IMR-90 (cell line): ENCODE measurements at regions not wholly inside any gene's neighbourhood (a gene's known extent, or its start where the extent isn't known, plus 50 kb on each side); places are given as distances from the start of the nearest gene placed in this dataset.

Experiments
- ATAC-seq: fragments of 200-7000 bp; cut with Tn5 transposase; 2 replicates; pipeline ENCODE4 v1.9.1; 2020; ENCODE audit warnings: low read depth, mild to moderate bottlenecking, moderate library complexity
- BruUV-seq: library from RNA; stranded (reverse); fragments of 400-500 nt; replicated peaks from 2 replicates; lab custom pipeline; 2021; lab: Mats Ljungman, UMichigan
- CTCF ChIA-PET: fragments of 300-600 bp; formaldehyde crosslinking; extraction: SDS; loops from one replicate; lab custom pipeline; 2021; ENCODE audit warnings: antibody characterized with exemption; lab: Yijun Ruan, JAX
- POLR2A ChIA-PET: fragments of 300-600 bp; sonication (Branson Sonifier 250); formaldehyde crosslinking; loops from one replicate; lab custom pipeline; 2022; ENCODE audit warnings: antibody characterized with exemption; ENCODE audit not compliant: unreplicated experiment; lab: Charles Lee
- DNase-seq: peaks from one replicate; pipeline ENCODE4 v3.0.0; 2013
- H2AFZ ChIP-seq: replicated peaks from 2 replicates; pipeline ENCODE3; 2013; ENCODE audit warnings: low read length, mild to moderate bottlenecking; ENCODE audit not compliant: poor library complexity
- H2AK5ac ChIP-seq: 2 replicates; pipeline ENCODE4 v1.6.1; 2013; ENCODE audit warnings: low read depth, low read length, inconsistent platforms
- H2AK9ac ChIP-seq: replicated peaks from 2 replicates; pipeline ENCODE3; 2013; ENCODE audit warnings: mild to moderate bottlenecking, low read depth, low read length, moderate library complexity; ENCODE audit not compliant: poor library complexity
- H2BK120ac ChIP-seq: 2 replicates; pipeline ENCODE4 v1.6.1; 2013; ENCODE audit warnings: low read depth, low read length, inconsistent platforms
- H2BK15ac ChIP-seq: 3 replicates; pipeline ENCODE4 v1.6.1; 2013; ENCODE audit warnings: low read depth, low read length, inconsistent platforms
- H2BK20ac ChIP-seq: 2 replicates; pipeline ENCODE4 v1.6.1; 2013; ENCODE audit warnings: low read depth, mild to moderate bottlenecking, inconsistent platforms, low read length, moderate library complexity
- H2BK5ac ChIP-seq: 2 replicates; pipeline ENCODE4 v1.6.1; 2013; ENCODE audit warnings: mild to moderate bottlenecking, low read depth, low read length, inconsistent platforms; ENCODE audit not compliant: poor library complexity, severe bottlenecking
- H3K14ac ChIP-seq: replicated peaks from 2 replicates; pipeline ENCODE4 v1.6.1; 2013; ENCODE audit warnings: low read depth, low read length, inconsistent platforms
- H3K18ac ChIP-seq: 2 replicates; pipeline ENCODE4 v1.6.1; 2013; ENCODE audit warnings: low read depth, low read length, control low read depth
- H3K23ac ChIP-seq: 2 replicates; pipeline ENCODE4 v1.6.1; 2013; ENCODE audit warnings: low read depth, low read length, inconsistent platforms
- H3K27ac ChIP-seq: 2 replicates; pipeline ENCODE4 v1.5.1; 2013; ENCODE audit warnings: mild to moderate bottlenecking, control low read depth, low read length; ENCODE audit not compliant: insufficient read depth
- H3K27me3 ChIP-seq: 2 replicates; pipeline ENCODE4 v1.6.1; 2013; ENCODE audit warnings: low read length; ENCODE audit not compliant: control insufficient read depth, insufficient read depth
- H3K36me3 ChIP-seq: 2 replicates; pipeline ENCODE4 v1.6.1; 2013; ENCODE audit warnings: low read length, mixed read lengths; ENCODE audit not compliant: control insufficient read depth, insufficient read depth
- H3K4ac ChIP-seq: 2 replicates; pipeline ENCODE4 v1.6.1; 2013; ENCODE audit warnings: low read depth, low read length, inconsistent platforms
- H3K4me1 ChIP-seq: 2 replicates; pipeline ENCODE4 v1.6.1; 2013; ENCODE audit warnings: low read length, mixed read lengths; ENCODE audit not compliant: control insufficient read depth, insufficient read depth
- H3K4me2 ChIP-seq: 2 replicates; pipeline ENCODE4 v1.6.1; 2013; ENCODE audit warnings: low read depth, mild to moderate bottlenecking, control low read depth, low read length, moderate library complexity
- H3K4me3 ChIP-seq: 2 replicates; pipeline ENCODE4 v1.5.1; 2013; ENCODE audit warnings: low read depth, mild to moderate bottlenecking, control low read depth, low read length, moderate library complexity; ENCODE audit not compliant: insufficient read depth
- H3K56ac ChIP-seq: 2 replicates; pipeline ENCODE4 v1.6.1; 2013; ENCODE audit warnings: low read length, inconsistent platforms; ENCODE audit not compliant: insufficient read depth; ENCODE audit errors: extremely low read depth
- H3K79me1 ChIP-seq, 2 experiments: 2 replicates each; pipeline ENCODE4 v1.6.1; 2013; ENCODE audit warnings: low read length in 2 of 2, inconsistent platforms in 1 of 2, low read depth in 1 of 2
- H3K9ac ChIP-seq: 2 replicates; pipeline ENCODE4 v1.6.1; 2013; ENCODE audit warnings: low read depth, low read length, control low read depth
- H3K9me1 ChIP-seq: 2 replicates; pipeline ENCODE4 v1.6.1; 2013; ENCODE audit warnings: low read length, inconsistent platforms; ENCODE audit not compliant: insufficient read depth
- H3K9me3 ChIP-seq: 2 replicates; pipeline ENCODE4 v1.6.1; 2013; ENCODE audit warnings: low read length; ENCODE audit not compliant: control insufficient read depth, insufficient read depth
- H4K20me1 ChIP-seq: 2 replicates; pipeline ENCODE4 v1.6.1; 2013; ENCODE audit warnings: low read length, inconsistent platforms; ENCODE audit not compliant: insufficient read depth
- H4K5ac ChIP-seq: 2 replicates; pipeline ENCODE4 v1.6.1; 2013; ENCODE audit warnings: mild to moderate bottlenecking, low read depth, low read length, control low read depth
- H4K8ac ChIP-seq, 2 experiments: 2 replicates each; pipeline ENCODE4 v1.6.1; 2013; ENCODE audit warnings: low read depth in 2 of 2, low read length in 2 of 2, control low read depth in 1 of 2, inconsistent platforms in 1 of 2
- H4K91ac ChIP-seq: 2 replicates; pipeline ENCODE4 v1.6.1; 2013; ENCODE audit warnings: low read depth, low read length, inconsistent platforms; ENCODE audit not compliant: insufficient read depth
- BHLHE40 ChIP-seq: fragments of 150-350 bp; IDR thresholded peaks from 2 replicates; pipeline ENCODE4 v1.6.1; 2016; ENCODE audit warnings: mild to moderate bottlenecking, low read depth, low read length
- CEBPB ChIP-seq: IDR thresholded peaks from 2 replicates; pipeline ENCODE4 v1.6.1; 2012; ENCODE audit warnings: low read depth, low read length, improper control_type of control experiment
- CHD1 ChIP-seq: IDR thresholded peaks from 2 replicates; pipeline ENCODE4 v1.6.1; 2012; ENCODE audit warnings: low read depth, low read length, improper control_type of control experiment
- MAFK ChIP-seq: IDR thresholded peaks from 2 replicates; pipeline ENCODE4 v1.6.1; 2012; ENCODE audit warnings: low read depth, low read length, improper control_type of control experiment
- MAZ ChIP-seq: IDR thresholded peaks from 2 replicates; pipeline ENCODE4 v1.6.1; 2012; ENCODE audit warnings: low read depth, mild to moderate bottlenecking, low read length, improper control_type of control experiment, moderate library complexity, borderline replicate concordance
- MXI1 ChIP-seq: IDR thresholded peaks from 2 replicates; pipeline ENCODE4 v1.6.1; 2012; ENCODE audit warnings: low read depth, mild to moderate bottlenecking, low read length, moderate library complexity, borderline replicate concordance
- RAD21 ChIP-seq: IDR thresholded peaks from 2 replicates; pipeline ENCODE4 v1.6.1; 2012; ENCODE audit warnings: low read length, improper control_type of control experiment
- RFX5 ChIP-seq: IDR thresholded peaks from 2 replicates; pipeline ENCODE4 v1.8.0; 2012; ENCODE audit warnings: low read depth, mild to moderate bottlenecking, low read length, moderate library complexity
- SMC3 ChIP-seq: fragments of 150-350 bp; IDR thresholded peaks from 2 replicates; pipeline ENCODE4 v1.6.1; 2016; ENCODE audit warnings: low read depth, mild to moderate bottlenecking, antibody characterized with exemption, low read length, moderate library complexity
- WGBS, 2 experiments: methylation state at CpG; one replicate each; pipeline versions ENCODE4 v1.1.5 to v1.1.7; 2013; ENCODE audit warnings: missing lambda C conversion rate in 2 of 2; ENCODE audit not compliant: insufficient read length in 1 of 2; ENCODE audit errors: extremely low coverage in 2 of 2; 5-methylcytosine and 5-hydroxymethylcytosine counted together
- dilution Hi-C: fragments of 300-500 bp; cut with HindIII; formaldehyde crosslinking; loops from one replicate; pipeline ENCODE4 v1.14.3; 2018; ENCODE audit warnings: low sequenced_read_pairs; ENCODE audit not compliant: unreplicated experiment
- in situ Hi-C: fragments of 300-500 bp; cut with MboI; formaldehyde crosslinking; loops from 3 replicates; pipeline ENCODE4 v1.14.3; 2019; ENCODE audit warnings: low sequenced_read_pairs, inconsistent platforms, mixed read lengths
- intact Hi-C: fragments of 100-400 bp; cut with micrococcal nuclease; formaldehyde crosslinking; loops from 2 replicates; pipeline ENCODE4 v1.10.0; 2022
- TF ChIP-seq, protein P1 (sequence below): conservative IDR thresholded peaks from 2 replicates; pipeline ENCODE4 v1.5.1; 2012; ENCODE audit warnings: mild to moderate bottlenecking, low read depth, low read length, improper control_type of control experiment
- TF ChIP-seq, protein P2 (sequence below): fragments of 150-350 bp; IDR thresholded peaks from 2 replicates; pipeline ENCODE4 v1.6.1; 2016; ENCODE audit warnings: low read depth, mild to moderate bottlenecking, low read length, moderate library complexity, borderline replicate concordance
- TF ChIP-seq, protein P3 (sequence below): fragments of 150-350 bp; IDR thresholded peaks from 2 replicates; pipeline ENCODE4 v1.6.1; 2017; ENCODE audit warnings: mild to moderate bottlenecking, antibody characterized with exemption, low read length, low read depth

DNA sequence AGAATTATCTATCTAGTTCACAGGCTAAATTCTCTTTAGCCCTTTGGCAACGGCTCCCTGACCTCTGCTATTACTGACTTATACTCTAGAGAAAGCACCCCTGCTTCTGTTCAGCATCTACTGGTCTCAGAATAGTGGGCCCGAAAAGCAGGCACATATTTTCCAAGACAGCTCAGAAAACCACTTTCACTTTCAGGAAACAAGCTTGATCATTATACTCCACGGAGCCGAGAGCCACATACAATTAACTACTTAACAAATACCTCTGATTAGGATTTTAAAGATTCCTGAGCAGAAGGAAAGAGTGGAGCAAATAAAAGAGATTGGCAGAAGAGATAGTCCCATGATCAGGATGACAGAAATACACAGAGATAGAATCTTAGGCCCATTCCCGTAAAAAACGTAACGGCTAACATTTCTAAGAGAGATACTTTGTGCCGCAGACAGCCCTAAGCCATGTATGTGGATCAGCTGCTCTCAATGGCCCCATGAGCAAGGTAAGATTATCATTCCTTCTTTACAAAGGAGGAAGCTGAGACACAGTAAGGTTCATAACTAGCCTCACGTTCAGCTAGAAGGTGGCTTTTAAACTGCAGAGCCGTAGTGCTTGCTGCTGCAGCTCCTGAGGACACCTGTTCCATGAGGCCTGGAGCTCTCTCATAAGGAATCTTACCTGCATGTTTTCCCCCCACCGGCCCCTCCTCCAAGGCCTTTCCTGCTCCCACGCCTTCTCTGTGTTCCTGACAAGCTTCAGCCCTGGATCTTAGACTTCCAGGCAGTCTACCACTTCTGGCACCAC is 227.2 kb downstream of the FOXO1 start:
- H2AK9ac ChIP-seq, result no peak overlapping the region
- no peak overlapping the region for H4K8ac ChIP-seq
- H3K9me1 ChIP-seq, result no peaks in the 10 kb centered on the region
- no peak overlapping the region for H4K5ac ChIP-seq
- H3K27ac ChIP-seq, result no peak overlapping the region
- H3K23ac ChIP-seq, result no peak overlapping the region
- no peak overlapping the region for H3K18ac ChIP-seq
- no peaks in the 10 kb centered on the region for H3K36me3 ChIP-seq
- H3K4ac ChIP-seq, result no peak overlapping the region
- dilution Hi-C loops (no loop called here), in situ Hi-C loops (no loop called here), intact Hi-C loops (no loop called here)
- no peak overlapping the region for H3K4me3 ChIP-seq
- H2BK15ac ChIP-seq, result no peak overlapping the region
- TF ChIP-seq SMC3 (no peak), RAD21 (no peak), RFX5 (no peak), MAFK (no peak), MXI1 (no peak), CEBPB (no peak), CHD1 (no peak), MAZ (no peak), BHLHE40 (no peak)
- TF ChIP-seq, protein P1, sequence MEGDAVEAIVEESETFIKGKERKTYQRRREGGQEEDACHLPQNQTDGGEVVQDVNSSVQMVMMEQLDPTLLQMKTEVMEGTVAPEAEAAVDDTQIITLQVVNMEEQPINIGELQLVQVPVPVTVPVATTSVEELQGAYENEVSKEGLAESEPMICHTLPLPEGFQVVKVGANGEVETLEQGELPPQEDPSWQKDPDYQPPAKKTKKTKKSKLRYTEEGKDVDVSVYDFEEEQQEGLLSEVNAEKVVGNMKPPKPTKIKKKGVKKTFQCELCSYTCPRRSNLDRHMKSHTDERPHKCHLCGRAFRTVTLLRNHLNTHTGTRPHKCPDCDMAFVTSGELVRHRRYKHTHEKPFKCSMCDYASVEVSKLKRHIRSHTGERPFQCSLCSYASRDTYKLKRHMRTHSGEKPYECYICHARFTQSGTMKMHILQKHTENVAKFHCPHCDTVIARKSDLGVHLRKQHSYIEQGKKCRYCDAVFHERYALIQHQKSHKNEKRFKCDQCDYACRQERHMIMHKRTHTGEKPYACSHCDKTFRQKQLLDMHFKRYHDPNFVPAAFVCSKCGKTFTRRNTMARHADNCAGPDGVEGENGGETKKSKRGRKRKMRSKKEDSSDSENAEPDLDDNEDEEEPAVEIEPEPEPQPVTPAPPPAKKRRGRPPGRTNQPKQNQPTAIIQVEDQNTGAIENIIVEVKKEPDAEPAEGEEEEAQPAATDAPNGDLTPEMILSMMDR, result no peak
- TF ChIP-seq, protein P2, sequence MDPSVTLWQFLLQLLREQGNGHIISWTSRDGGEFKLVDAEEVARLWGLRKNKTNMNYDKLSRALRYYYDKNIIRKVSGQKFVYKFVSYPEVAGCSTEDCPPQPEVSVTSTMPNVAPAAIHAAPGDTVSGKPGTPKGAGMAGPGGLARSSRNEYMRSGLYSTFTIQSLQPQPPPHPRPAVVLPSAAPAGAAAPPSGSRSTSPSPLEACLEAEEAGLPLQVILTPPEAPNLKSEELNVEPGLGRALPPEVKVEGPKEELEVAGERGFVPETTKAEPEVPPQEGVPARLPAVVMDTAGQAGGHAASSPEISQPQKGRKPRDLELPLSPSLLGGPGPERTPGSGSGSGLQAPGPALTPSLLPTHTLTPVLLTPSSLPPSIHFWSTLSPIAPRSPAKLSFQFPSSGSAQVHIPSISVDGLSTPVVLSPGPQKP, result no peak
- TF ChIP-seq, protein P3, sequence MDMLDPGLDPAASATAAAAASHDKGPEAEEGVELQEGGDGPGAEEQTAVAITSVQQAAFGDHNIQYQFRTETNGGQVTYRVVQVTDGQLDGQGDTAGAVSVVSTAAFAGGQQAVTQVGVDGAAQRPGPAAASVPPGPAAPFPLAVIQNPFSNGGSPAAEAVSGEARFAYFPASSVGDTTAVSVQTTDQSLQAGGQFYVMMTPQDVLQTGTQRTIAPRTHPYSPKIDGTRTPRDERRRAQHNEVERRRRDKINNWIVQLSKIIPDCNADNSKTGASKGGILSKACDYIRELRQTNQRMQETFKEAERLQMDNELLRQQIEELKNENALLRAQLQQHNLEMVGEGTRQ, result no peak
- DNase-seq (no peak), ATAC-seq (no peak; the same call in 1 of the 2 replicates)
- no peak overlapping the region for H4K91ac ChIP-seq
- H2BK120ac ChIP-seq, result no peak overlapping the region
- no peak overlapping the region for H2BK5ac ChIP-seq
- no peak overlapping the region for H3K14ac ChIP-seq
- H3K27me3 ChIP-seq, result peaks cover 2% of the 10 kb centered on the region; the same call in 1 of the 2 replicates
- H4K20me1 ChIP-seq, result no peaks in the 10 kb centered on the region
- no peak overlapping the region for H3K9ac ChIP-seq
- H2BK20ac ChIP-seq, result no peak overlapping the region
- no TSS peak for BruUV-seq
- H3K56ac ChIP-seq, result no peak overlapping the region
- no peak overlapping the region for H2AFZ ChIP-seq
- H2AK5ac ChIP-seq, result no peak overlapping the region
- 72% methylated on average over 4 of the region's 12 CpGs; no CpG with 5 or more reads in 1 of the 2 experiments for WGBS, 2 experiments
- CTCF ChIA-PET, result no interaction called here
- H3K79me1 ChIP-seq, result no peaks in the 10 kb centered on the region
- no peaks in the 10 kb centered on the region for H3K4me1 ChIP-seq
- POLR2A ChIA-PET, result no interaction called here
- H3K4me2 ChIP-seq, result peak overlapping the region; percentile 40; the same call in 1 of the 2 replicates
- H3K9me3 ChIP-seq, result no peaks in the 10 kb centered on the region
